Glutamatergic neuron (in vitro differentiated cells): ENCODE measurements at regions not wholly inside any gene's neighbourhood (a gene's known extent, or its start where the extent isn't known, plus 50 kb on each side); places are given as distances from the start of the nearest gene placed in this dataset.

Experiments used
- DNase-seq: peaks from one replicate; pipeline ENCODE4 v3.0.0; 2022
- H3K27ac Mint-ChIP-seq: one replicate; pipeline ENCODE4 v1.8.0; 2020; ENCODE audit warnings: mild to moderate bottlenecking, mixed read lengths, inconsistent platforms; ENCODE audit not compliant: unreplicated experiment
- H3K27me3 Mint-ChIP-seq: one replicate; pipeline ENCODE4 v1.8.0; 2020; ENCODE audit warnings: mild to moderate bottlenecking, moderate library complexity, mixed read lengths, inconsistent platforms; ENCODE audit not compliant: unreplicated experiment
- H3K36me3 Mint-ChIP-seq: one replicate; pipeline ENCODE4 v1.8.0; 2020; ENCODE audit warnings: mild to moderate bottlenecking, mixed read lengths, inconsistent platforms; ENCODE audit not compliant: unreplicated experiment
- H3K4me1 Mint-ChIP-seq: one replicate; pipeline ENCODE4 v1.8.0; 2020; ENCODE audit warnings: mild to moderate bottlenecking, low read depth, mixed read lengths, inconsistent platforms; ENCODE audit not compliant: unreplicated experiment
- H3K4me3 Mint-ChIP-seq: one replicate; pipeline ENCODE4 v1.8.0; 2020; ENCODE audit warnings: mild to moderate bottlenecking, mixed read lengths, inconsistent platforms; ENCODE audit not compliant: unreplicated experiment
- H3K9me3 Mint-ChIP-seq: one replicate; pipeline ENCODE4 v1.8.0; 2020; ENCODE audit warnings: mild to moderate bottlenecking, moderate library complexity, mixed read lengths, inconsistent platforms; ENCODE audit not compliant: unreplicated experiment
- CTCF ChIP-seq: fragments of 200-600 bp; sonication (generic); IDR thresholded peaks from one replicate; pipeline ENCODE4 v1.5.0; 2021; ENCODE audit not compliant: partially characterized antibody, unreplicated experiment

- Mint-ChIP-seq H3K4me3 (no peak overlapping the region), H3K36me3 (no peaks in the 10 kb centered on the region), H3K27me3 (peaks cover 2% of the 10 kb centered on the region), H3K4me1 (peaks cover 3% of the 10 kb centered on the region), H3K9me3 (no peaks in the 10 kb centered on the region), H3K27ac (no peak overlapping the region)
- DNase-seq: no peak
- no peak for TF ChIP-seq CTCF
These were observed 316.0 kb downstream of the FGFR2 start for GRCh38 chr10:121282264-121282663.

DNA sequence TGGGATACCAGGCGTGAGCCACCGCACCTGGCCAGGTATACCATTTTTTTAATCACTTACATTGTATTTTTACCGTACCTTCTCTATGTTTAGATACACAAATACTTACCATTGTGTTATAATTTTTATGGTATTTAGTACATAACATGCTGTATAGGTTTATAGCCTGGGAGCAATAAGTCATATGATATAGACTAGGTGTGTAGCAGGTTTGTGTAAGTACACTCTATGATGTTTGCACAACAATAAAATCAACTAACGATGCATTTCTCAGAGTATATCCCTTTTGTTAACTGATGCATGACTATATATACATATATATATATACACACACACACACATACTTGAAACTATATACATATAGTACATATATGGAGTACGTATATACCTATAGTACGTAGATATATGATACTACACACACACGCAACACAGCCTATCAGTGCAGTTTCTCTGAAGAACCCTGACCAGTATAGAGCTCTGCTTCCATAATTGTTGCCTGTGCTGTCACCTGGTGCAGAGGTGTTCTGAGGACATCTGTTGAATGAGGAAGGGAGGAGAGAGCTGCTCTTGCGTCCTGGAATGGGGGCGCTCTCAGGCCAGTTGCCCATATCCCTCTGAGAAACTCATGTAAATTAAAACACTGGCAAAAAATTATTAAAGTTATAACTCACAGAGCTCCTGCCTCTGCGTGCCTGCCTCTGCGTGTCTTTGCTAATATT lies 315.3 kb downstream of the FGFR2 start:
- Mint-ChIP-seq H3K27me3 (peaks cover 2% of the 10 kb centered on the region), H3K27ac (no peak overlapping the region), H3K36me3 (no peaks in the 10 kb centered on the region), H3K9me3 (no peaks in the 10 kb centered on the region), H3K4me1 (peaks cover 3% of the 10 kb centered on the region), H3K4me3 (no peak overlapping the region)
- no peak for TF ChIP-seq CTCF
- no peak for DNase-seq

- no peak for DNase-seq
- peaks cover 10% of the 10 kb centered on the region for H3K4me1 Mint-ChIP-seq
- H3K9me3 Mint-ChIP-seq: no peaks in the 10 kb centered on the region
- H3K27ac Mint-ChIP-seq: no peak overlapping the region
- no peak overlapping the region for H3K4me3 Mint-ChIP-seq
- no peak for TF ChIP-seq CTCF
- no peaks in the 10 kb centered on the region for H3K27me3 Mint-ChIP-seq
- no peaks in the 10 kb centered on the region for H3K36me3 Mint-ChIP-seq
These were observed 313.3 kb downstream of the FGFR2 start for GRCh38 chr10:121284936-121285335.

DNA sequence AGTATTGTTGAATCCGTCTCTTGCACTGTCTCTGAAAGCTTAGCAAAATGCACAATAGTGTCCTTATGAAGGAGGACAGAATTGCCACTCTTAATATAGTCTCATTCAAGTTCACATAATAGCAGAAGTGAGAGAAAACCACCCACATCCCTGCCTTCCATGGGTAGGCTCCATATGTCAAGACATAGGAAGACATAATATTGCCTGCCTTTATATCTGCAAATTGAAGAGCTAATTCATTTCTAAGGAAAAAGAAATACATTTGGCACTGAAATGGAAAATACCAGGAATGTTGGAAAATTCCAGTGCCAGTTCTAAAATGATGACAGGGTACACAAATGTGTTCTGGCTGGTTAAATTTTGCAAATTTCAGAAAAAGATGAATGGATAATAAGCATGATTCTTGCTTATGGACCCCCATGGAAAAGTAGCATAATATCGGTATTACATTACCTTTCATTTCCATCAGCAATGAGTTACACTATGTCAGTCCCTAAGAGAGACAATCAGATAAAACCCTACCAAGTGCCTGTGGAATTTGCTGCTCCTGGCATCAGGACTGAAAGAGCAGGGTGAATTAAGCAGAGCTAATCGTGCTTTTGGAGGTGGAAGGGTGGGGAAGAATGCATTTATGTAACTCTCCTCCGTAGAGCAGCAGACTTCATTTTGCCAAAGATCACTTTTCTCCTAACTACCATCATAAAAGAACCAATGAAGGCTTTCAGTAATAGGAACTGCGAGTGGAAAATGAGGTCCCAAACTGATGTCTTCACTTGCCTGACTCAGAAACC lies 312.6 kb downstream of the FGFR2 start:
- H3K4me3 Mint-ChIP-seq: no peak overlapping the region

More for the DNA sequence above, 312.6 kb downstream of the FGFR2 start:
- H3K4me1 Mint-ChIP-seq: peaks cover 10% of the 10 kb centered on the region
- H3K9me3 Mint-ChIP-seq: no peaks in the 10 kb centered on the region
- no peaks in the 10 kb centered on the region for H3K36me3 Mint-ChIP-seq
- no peak overlapping the region for H3K27ac Mint-ChIP-seq
- DNase-seq: no peak
- no peaks in the 10 kb centered on the region for H3K27me3 Mint-ChIP-seq
- no peak for TF ChIP-seq CTCF
